Liver (tissue), 8 donors: ENCODE measurements at regions not wholly inside any gene's neighbourhood (a gene's known extent, or its start where the extent isn't known, plus 50 kb on each side); places are given as distances from the start of the nearest gene placed in this dataset.

Source experiments
- DNase-seq: peaks from one replicate; pipeline ENCODE4 v3.0.0-alpha.2; 2017; ENCODE audit warnings: low spot score
- H3K27ac ChIP-seq, 2 donors: one replicate each; pipeline ENCODE4 v1.7.0; 2013; ENCODE audit warnings: inconsistent platforms in 2 of 2, low read length in 2 of 2, control low read depth in 1 of 2, low read depth in 1 of 2, mild to moderate bottlenecking in 1 of 2
- H3K27me3 ChIP-seq, 4 donors: one replicate each; pipeline versions ENCODE4 v1.6.1 to v1.7.0; 2013; ENCODE audit warnings: low read length in 3 of 4, inconsistent platforms in 1 of 4, mild to moderate bottlenecking in 1 of 4, moderate library complexity in 1 of 4; ENCODE audit not compliant: control insufficient read depth in 4 of 4, insufficient read depth in 4 of 4
- H3K36me3 ChIP-seq, 4 donors: one replicate each; pipeline versions ENCODE4 v1.6.1 to v1.7.0; 2013; ENCODE audit warnings: low read length in 3 of 4, mild to moderate bottlenecking in 3 of 4, low read depth in 1 of 4, moderate library complexity in 1 of 4; ENCODE audit not compliant: control insufficient read depth in 4 of 4, insufficient read depth in 3 of 4
- H3K4me1 ChIP-seq, 4 donors: one replicate each; pipeline versions ENCODE4 v1.6.1 to v1.7.0; 2013; ENCODE audit warnings: low read length in 3 of 4, mild to moderate bottlenecking in 3 of 4, moderate library complexity in 1 of 4; ENCODE audit not compliant: control insufficient read depth in 4 of 4, insufficient read depth in 4 of 4
- H3K4me3 ChIP-seq, 3 donors: one replicate each; pipeline versions ENCODE4 v1.6.1 to v1.7.0; 2013; ENCODE audit warnings: low read length in 3 of 3, control low read depth in 1 of 3, low read depth in 1 of 3, mild to moderate bottlenecking in 1 of 3
- H3K9ac ChIP-seq, 2 donors: one replicate each; pipeline ENCODE4 v1.7.0; 2013; ENCODE audit warnings: low read length in 2 of 2, mild to moderate bottlenecking in 2 of 2, moderate library complexity in 2 of 2, control low read depth in 1 of 2, low read depth in 1 of 2
- H3K9me3 ChIP-seq, 4 donors: one replicate each; pipeline versions ENCODE4 v1.6.1 to v1.7.0; 2013; ENCODE audit warnings: low read length in 3 of 4; ENCODE audit not compliant: control insufficient read depth in 4 of 4
- ATF3 ChIP-seq: IDR thresholded peaks from 2 replicates; pipeline ENCODE4 v1.6.1; 2016; ENCODE audit warnings: antibody characterized with exemption
- EGR1 ChIP-seq, 2 donors: IDR thresholded peaks; 2 replicates each; pipeline ENCODE4 v1.6.1; 2016 to 2018; ENCODE audit warnings: antibody characterized with exemption in 2 of 2, low read depth in 2 of 2
- FOXA1 ChIP-seq: IDR thresholded peaks from 2 replicates; pipeline ENCODE4 v1.6.1; 2016; ENCODE audit warnings: antibody characterized with exemption
- FOXA2 ChIP-seq: IDR thresholded peaks from 2 replicates; pipeline ENCODE4 v1.6.1; 2016; ENCODE audit warnings: antibody characterized with exemption
- GABPA ChIP-seq, 2 donors: IDR thresholded peaks in 1 of 2; conservative IDR thresholded peaks in 1 of 2; 2 replicates each; pipeline ENCODE4 v1.6.1; 2016; ENCODE audit warnings: antibody characterized with exemption in 2 of 2, mild to moderate bottlenecking in 1 of 2, moderate library complexity in 1 of 2
- HNF4A ChIP-seq, 2 donors: conservative IDR thresholded peaks; 2 replicates each; pipeline ENCODE4 v1.6.1; 2016; ENCODE audit warnings: antibody characterized with exemption in 2 of 2, mild to moderate bottlenecking in 2 of 2
- HNF4G ChIP-seq: IDR thresholded peaks from 2 replicates; pipeline ENCODE4 v1.6.1; 2016; ENCODE audit warnings: antibody characterized with exemption
- JUND ChIP-seq, 2 donors: IDR thresholded peaks; 2 replicates each; pipeline ENCODE4 v1.6.1; 2016; ENCODE audit warnings: antibody characterized with exemption in 2 of 2
- NR2F2 ChIP-seq: IDR thresholded peaks from 2 replicates; pipeline ENCODE4 v1.6.1; 2016; ENCODE audit warnings: antibody characterized with exemption
- RAD21 ChIP-seq, 2 donors: IDR thresholded peaks; 2 replicates each; pipeline ENCODE4 v1.6.1; 2016; ENCODE audit warnings: antibody characterized with exemption in 2 of 2, mild to moderate bottlenecking in 2 of 2
- REST ChIP-seq: IDR thresholded peaks from 2 replicates; pipeline ENCODE4 v1.6.1; 2016; ENCODE audit warnings: antibody characterized with exemption, mild to moderate bottlenecking
- RXRA ChIP-seq, 2 donors: IDR thresholded peaks; 2 replicates each; pipeline ENCODE4 v1.6.1; 2017 to 2018; ENCODE audit warnings: antibody characterized with exemption in 2 of 2, mild to moderate bottlenecking in 1 of 2
- SP1 ChIP-seq: IDR thresholded peaks from 2 replicates; pipeline ENCODE4 v1.6.1; 2018; ENCODE audit warnings: antibody characterized with exemption, mild to moderate bottlenecking
- TAF1 ChIP-seq: conservative IDR thresholded peaks from 2 replicates; pipeline ENCODE4 v1.6.1; 2016; ENCODE audit warnings: antibody characterized with exemption, mild to moderate bottlenecking
- YY1 ChIP-seq: IDR thresholded peaks from 2 replicates; pipeline ENCODE4 v1.6.1; 2016; ENCODE audit warnings: antibody characterized with exemption, mild to moderate bottlenecking
- WGBS: extraction: QIAGEN DNeasy Blood & Tissue Kit; methylation state at CpG from one replicate; pipeline ENCODE4 v1.1.7; 2013; 5-methylcytosine and 5-hydroxymethylcytosine counted together
- TF ChIP-seq, protein P1 (sequence below): IDR thresholded peaks from 2 replicates; pipeline ENCODE4 v1.6.1; 2016; ENCODE audit warnings: antibody characterized with exemption
- TF ChIP-seq, protein P2 (sequence below): fragments of 150-350 bp; IDR thresholded peaks from 2 replicates; pipeline ENCODE4 v1.5.1; 2017; ENCODE audit warnings: improper control_type of control experiment, low read depth, low read length; ENCODE audit not compliant: missing input control
- TF ChIP-seq, protein P3 (sequence below): IDR thresholded peaks from 2 replicates; pipeline ENCODE4 v1.6.1; 2016; ENCODE audit warnings: antibody characterized with exemption
- donor health status: healthy.
- donor health status: healthy.
- donor health status: healthy.
- donor health status: healthy.
- donor health status: healthy.

DNA sequence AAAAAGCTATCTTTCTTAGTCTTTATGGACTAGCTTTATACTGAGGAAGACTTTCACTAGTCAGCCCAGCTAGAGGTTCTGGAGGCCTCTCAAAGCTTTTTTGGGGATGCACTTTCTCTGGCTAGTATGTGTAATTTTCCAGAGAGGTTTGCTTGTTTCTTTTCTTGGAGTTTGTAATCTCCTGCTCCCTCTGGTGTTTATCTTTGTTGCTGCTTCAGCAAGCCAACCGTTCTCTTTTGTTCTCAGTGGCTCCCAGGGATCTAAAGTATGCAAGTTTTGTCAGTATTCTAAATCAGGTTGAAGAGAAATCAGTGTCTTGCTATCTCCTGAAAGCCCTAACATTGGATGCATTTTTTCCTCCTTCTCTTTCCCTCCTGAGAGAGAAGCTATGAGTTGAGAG lies 121.1 kb upstream of the MYO16 start:
- no peak for DNase-seq
- Histone ChIP-seq H3K4me3 (no peak overlapping the region), H3K4me1 (no peaks in the 10 kb centered on the region), H3K27me3 (peaks cover 0 to 3% (median 0%) of the 10 kb centered on the region in 4 donors), H3K9ac (no peak overlapping the region), H3K27ac (no peak overlapping the region), H3K36me3 (no peaks in the 10 kb centered on the region), H3K9me3 (no peaks in the 10 kb centered on the region)
- 4% methylated on average over 1 of the region's 1 CpG for WGBS
- no peak for TF ChIP-seq NR2F2
- TF ChIP-seq, protein P1, sequence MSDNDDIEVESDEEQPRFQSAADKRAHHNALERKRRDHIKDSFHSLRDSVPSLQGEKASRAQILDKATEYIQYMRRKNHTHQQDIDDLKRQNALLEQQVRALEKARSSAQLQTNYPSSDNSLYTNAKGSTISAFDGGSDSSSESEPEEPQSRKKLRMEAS = no peak
- no peak for TF ChIP-seq YY1
- TF ChIP-seq, protein P2, sequence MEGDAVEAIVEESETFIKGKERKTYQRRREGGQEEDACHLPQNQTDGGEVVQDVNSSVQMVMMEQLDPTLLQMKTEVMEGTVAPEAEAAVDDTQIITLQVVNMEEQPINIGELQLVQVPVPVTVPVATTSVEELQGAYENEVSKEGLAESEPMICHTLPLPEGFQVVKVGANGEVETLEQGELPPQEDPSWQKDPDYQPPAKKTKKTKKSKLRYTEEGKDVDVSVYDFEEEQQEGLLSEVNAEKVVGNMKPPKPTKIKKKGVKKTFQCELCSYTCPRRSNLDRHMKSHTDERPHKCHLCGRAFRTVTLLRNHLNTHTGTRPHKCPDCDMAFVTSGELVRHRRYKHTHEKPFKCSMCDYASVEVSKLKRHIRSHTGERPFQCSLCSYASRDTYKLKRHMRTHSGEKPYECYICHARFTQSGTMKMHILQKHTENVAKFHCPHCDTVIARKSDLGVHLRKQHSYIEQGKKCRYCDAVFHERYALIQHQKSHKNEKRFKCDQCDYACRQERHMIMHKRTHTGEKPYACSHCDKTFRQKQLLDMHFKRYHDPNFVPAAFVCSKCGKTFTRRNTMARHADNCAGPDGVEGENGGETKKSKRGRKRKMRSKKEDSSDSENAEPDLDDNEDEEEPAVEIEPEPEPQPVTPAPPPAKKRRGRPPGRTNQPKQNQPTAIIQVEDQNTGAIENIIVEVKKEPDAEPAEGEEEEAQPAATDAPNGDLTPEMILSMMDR = peak; percentile 53
- peak; percentile 73 to 74 for TF ChIP-seq RAD21 (IDR thresholded peaks at IDR 0.05)

GRCh38 chr13:108525827-108526226 lies 103.6 kb upstream of the MYO16 start:
- Histone ChIP-seq H3K36me3 (no peaks in the 10 kb centered on the region), H3K9me3 (peaks cover 0 to 2% (median 0%) of the 10 kb centered on the region in 4 donors), H3K9ac (no peak overlapping the region), H3K27me3 (no peaks in the 10 kb centered on the region), H3K4me1 (no peaks in the 10 kb centered on the region), H3K27ac (no peak overlapping the region), H3K4me3 (no peak overlapping the region)
- 51% methylated on average over 1 of the region's 1 CpG for WGBS
- no peak for DNase-seq
- TF ChIP-seq, protein P1 = no peak

DNA sequence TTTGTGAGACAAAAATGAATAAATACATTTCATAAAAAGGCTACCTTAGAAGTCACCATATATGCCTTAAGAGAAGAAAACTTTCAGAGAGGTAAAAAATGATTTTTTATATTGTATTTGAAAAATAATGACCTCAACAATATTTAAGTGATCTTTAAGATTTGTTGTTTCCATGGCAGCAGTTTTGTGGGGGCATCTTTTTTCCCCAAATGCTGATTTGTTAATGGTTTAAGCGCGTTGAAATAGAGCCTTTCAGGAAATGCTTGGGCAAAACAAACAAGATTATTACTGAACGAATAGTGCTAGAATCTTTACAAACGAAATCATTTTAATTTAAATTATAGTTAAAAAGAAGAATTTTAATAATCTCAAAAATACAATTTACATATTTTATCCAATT lies 103.1 kb upstream of the MYO16 start:
- no peak overlapping the region for H3K4me3 ChIP-seq
- no peaks in the 10 kb centered on the region for H3K27me3 ChIP-seq
- peaks cover 0 to 2% (median 0%) of the 10 kb centered on the region in 4 donors for H3K9me3 ChIP-seq
- no peak overlapping the region for H3K9ac ChIP-seq
- no peak for DNase-seq
- no peak for TF ChIP-seq HNF4A (conservative IDR thresholded peaks at IDR 0.05)
- no peak for TF ChIP-seq SP1
- TF ChIP-seq, protein P1 = no peak
- TF ChIP-seq ATF3 = no peak
- no peak for TF ChIP-seq TAF1
- no peak for TF ChIP-seq JUND (IDR thresholded peaks at IDR 0.05)
- TF ChIP-seq YY1 = no peak
- no peak for TF ChIP-seq FOXA1
- TF ChIP-seq, protein P2 = no peak
- no peak for TF ChIP-seq HNF4G
- TF ChIP-seq RXRA (IDR thresholded peaks at IDR 0.05) = no peak
- TF ChIP-seq EGR1 (IDR thresholded peaks at IDR 0.05; ENCODE audit: low read depth in 2 of 2) = no peak
- no peak for TF ChIP-seq GABPA (IDR thresholded peaks at IDR 0.05 in 1 of 2, conservative IDR thresholded peaks at IDR 0.05 in 1 of 2)
- TF ChIP-seq NR2F2 = no peak
- TF ChIP-seq FOXA2 = no peak
- TF ChIP-seq, protein P3, sequence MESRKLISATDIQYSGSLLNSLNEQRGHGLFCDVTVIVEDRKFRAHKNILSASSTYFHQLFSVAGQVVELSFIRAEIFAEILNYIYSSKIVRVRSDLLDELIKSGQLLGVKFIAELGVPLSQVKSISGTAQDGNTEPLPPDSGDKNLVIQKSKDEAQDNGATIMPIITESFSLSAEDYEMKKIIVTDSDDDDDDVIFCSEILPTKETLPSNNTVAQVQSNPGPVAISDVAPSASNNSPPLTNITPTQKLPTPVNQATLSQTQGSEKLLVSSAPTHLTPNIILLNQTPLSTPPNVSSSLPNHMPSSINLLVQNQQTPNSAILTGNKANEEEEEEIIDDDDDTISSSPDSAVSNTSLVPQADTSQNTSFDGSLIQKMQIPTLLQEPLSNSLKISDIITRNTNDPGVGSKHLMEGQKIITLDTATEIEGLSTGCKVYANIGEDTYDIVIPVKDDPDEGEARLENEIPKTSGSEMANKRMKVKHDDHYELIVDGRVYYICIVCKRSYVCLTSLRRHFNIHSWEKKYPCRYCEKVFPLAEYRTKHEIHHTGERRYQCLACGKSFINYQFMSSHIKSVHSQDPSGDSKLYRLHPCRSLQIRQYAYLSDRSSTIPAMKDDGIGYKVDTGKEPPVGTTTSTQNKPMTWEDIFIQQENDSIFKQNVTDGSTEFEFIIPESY = no peak
- no peak for TF ChIP-seq RAD21 (IDR thresholded peaks at IDR 0.05)
- TF ChIP-seq REST = no peak
- WGBS = 77% methylated on average over 4 of the region's 4 CpGs
- H3K4me1 ChIP-seq = no peaks in the 10 kb centered on the region
- no peak overlapping the region for H3K27ac ChIP-seq
- no peaks in the 10 kb centered on the region for H3K36me3 ChIP-seq
